Pancreas (tissue), 10 donors: ENCODE measurements at regions not wholly inside any gene's neighbourhood (a gene's known extent, or its start where the extent isn't known, plus 50 kb on each side); places are given as distances from the start of the nearest gene placed in this dataset.

Source experiments
- ATAC-seq, 4 donors: fragments of 200-7000 bp; cut with Tn5 transposase; one replicate each; pipeline versions ENCODE4 v1.8.0 to v1.9.1; 2020; ENCODE audit warnings: mild to moderate bottlenecking in 4 of 4, moderate library complexity in 4 of 4
- DNase-seq, 6 donors: peaks; one replicate each; pipeline ENCODE4 v3.0.0-alpha.2; 2020
- FAIRE-seq: peaks from 2 replicates; lab custom pipeline; 2012; peaks lifted over from hg19 to GRCh38; lab: Jason Lieb, UNC
- H3K27ac ChIP-seq, 4 donors: fragments of 200-600 bp; sonication (generic); 1 replicate in 3 of 4; 2 replicates in 1 of 4; pipeline versions ENCODE4 v1.5.0 to v1.8.0; 2020
- H3K27me3 ChIP-seq, 4 donors: fragments of 200-600 bp; one replicate each; pipeline ENCODE4 v1.8.0; 2021
- H3K36me3 ChIP-seq, 3 donors: fragments of 200-600 bp; sonication (generic) in 1 of 3; one replicate each; pipeline versions ENCODE4 v1.5.0 to v1.8.0; 2020 to 2021
- H3K4me1 ChIP-seq, 3 donors: fragments of 200-600 bp; one replicate each; pipeline ENCODE4 v1.8.0; 2021
- H3K4me3 ChIP-seq, 4 donors: fragments of 200-600 bp; sonication (generic) in 2 of 4; one replicate each; pipeline versions ENCODE4 v1.5.0 to v1.8.0; 2020 to 2021
- H3K9me3 ChIP-seq, 4 donors: fragments of 200-600 bp; one replicate each; pipeline ENCODE4 v1.8.0; 2021
- CTCF ChIP-seq, 4 donors: fragments of 200-600 bp; sonication (generic) in 3 of 4; IDR thresholded peaks; one replicate each; pipeline versions ENCODE4 v1.5.0 to v1.8.0; 2021; ENCODE audit warnings: antibody characterized with exemption in 4 of 4
- WGBS, 2 donors: extraction: QIAGEN DNeasy Blood & Tissue Kit; methylation state at CpG; one replicate each; pipeline ENCODE4 v1.1.7; 2013; 5-methylcytosine and 5-hydroxymethylcytosine counted together
- intact Hi-C, 3 donors: fragments of 100-400 bp; cut with DNase I; formaldehyde crosslinking; loops; one replicate each; pipeline versions ENCODE4 v1.11.1 to v1.14.2; 2022
- donor health status: healthy with polysubstance abuse.
- donor health status: DM: no; HTN: no; CAD: no; lungs with moderate emphysema.
- donor health status: DM: no; HTN: no; CAD: no.
- donor health status: control.
- donor health status: control.
- donor health status: Bipolar disorder and iron deficiency.
- donor health status: DM: yes; HTN: yes; CAD: no.
- donor health status: DM: no; HTN: no; CAD: no.
- donor health status: DM: no; HTN: no; CAD: no.
- donor health status: DM: yes; HTN: yes; CAD: no.

- 95 to 98% methylated on average over 2 of the region's 2 CpGs for WGBS, 2 donors
- FAIRE-seq (no peak), ATAC-seq (no peak)
These were observed 281.3 kb downstream of the PTTG2 start for GRCh38 chr4:38241541-38241940.

GRCh38 chr4:38242101-38242500 lies 281.9 kb downstream of the PTTG2 start:
- no peaks in the 10 kb centered on the region for H3K9me3 ChIP-seq
- H3K27ac ChIP-seq, result no peak overlapping the region
- H3K27me3 ChIP-seq, result no peaks in the 10 kb centered on the region
- no peaks in the 10 kb centered on the region for H3K36me3 ChIP-seq
- no peak for DNase-seq
- 93 to 95% methylated on average over 4 of the region's 4 CpGs for WGBS, 2 donors
- no peak for FAIRE-seq
- TF ChIP-seq CTCF (IDR thresholded peaks at IDR 0.05), result no peak
- intact Hi-C loops, result no loop called here
- no peak overlapping the region for H3K4me3 ChIP-seq
- ATAC-seq, result no peak
- H3K4me1 ChIP-seq, result peaks cover 0 to under 1% (median 0%) of the 10 kb centered on the region in 3 donors

More at GRCh38 chr4:38241541-38241940, 281.3 kb downstream of the PTTG2 start:
- Histone ChIP-seq H3K36me3 (no peaks in the 10 kb centered on the region), H3K27ac (no peak overlapping the region), H3K4me1 (peaks cover 0 to 6% (median 5%) of the 10 kb centered on the region in 3 donors), H3K9me3 (no peaks in the 10 kb centered on the region), H3K27me3 (no peaks in the 10 kb centered on the region), H3K4me3 (no peak overlapping the region)
- no peak for DNase-seq
- no peak for TF ChIP-seq CTCF (IDR thresholded peaks at IDR 0.05)
- intact Hi-C loops, result no loop called here

- H3K4me3 ChIP-seq, result no peak overlapping the region
- H3K36me3 ChIP-seq, result no peaks in the 10 kb centered on the region
- H3K27ac ChIP-seq, result no peak overlapping the region
- intact Hi-C loops, result no loop called here
- ATAC-seq (no peak), DNase-seq (no peak), FAIRE-seq (no peak)
- 75 to 86% methylated on average over 4 of the region's 4 CpGs for WGBS, 2 donors
- H3K9me3 ChIP-seq, result no peaks in the 10 kb centered on the region
- no peaks in the 10 kb centered on the region for H3K27me3 ChIP-seq
- no peak for TF ChIP-seq CTCF (IDR thresholded peaks at IDR 0.05)
- no peaks in the 10 kb centered on the region for H3K4me1 ChIP-seq
These were observed 282.7 kb downstream of the PTTG2 start for GRCh38 chr4:38242822-38243387.

GRCh38 chr4:38243388-38244053 lies 283.3 kb downstream of the PTTG2 start:
- H3K4me3 ChIP-seq, result no peak overlapping the region
- no peaks in the 10 kb centered on the region for H3K9me3 ChIP-seq
- FAIRE-seq, result no peak
- DNase-seq, result no peak
- no peaks in the 10 kb centered on the region for H3K27me3 ChIP-seq
- H3K4me1 ChIP-seq, result no peaks in the 10 kb centered on the region
- no peaks in the 10 kb centered on the region for H3K36me3 ChIP-seq
- 75 to 76% methylated on average over 6 of the region's 6 CpGs for WGBS, 2 donors
- TF ChIP-seq CTCF (IDR thresholded peaks at IDR 0.05), result no peak
- H3K27ac ChIP-seq, result no peak overlapping the region
- intact Hi-C loops, result no loop called here
- no peak for ATAC-seq

- H3K4me1 ChIP-seq, result no peaks in the 10 kb centered on the region
- H3K27me3 ChIP-seq, result no peaks in the 10 kb centered on the region
- H3K36me3 ChIP-seq, result no peaks in the 10 kb centered on the region
- WGBS, 2 donors, result 96 to 97% methylated on average over 1 of the region's 1 CpG
- intact Hi-C loops, result no loop called here
- FAIRE-seq, result no peak
- no peak for TF ChIP-seq CTCF (IDR thresholded peaks at IDR 0.05)
- no peak overlapping the region for H3K27ac ChIP-seq
- H3K4me3 ChIP-seq, result no peak overlapping the region
- no peak for DNase-seq
- ATAC-seq, result no peak
- H3K9me3 ChIP-seq, result no peaks in the 10 kb centered on the region
These were observed 294.6 kb downstream of the PTTG2 start for GRCh38 chr4:38254825-38255224.
